ENCODE measurements at regions not wholly inside any gene's neighbourhood (a gene's known extent, or its start where the extent isn't known, plus 50 kb on each side); places are given as distances from the start of the nearest gene placed in this dataset.

- DNase-seq, result no peak
Observed at GRCh38 chr2:190785334-190785733, 95.3 kb upstream of the GLS start.

- DNase-seq, result no peak
Observed at GRCh38 chr2:190786404-190787166, 94.0 kb upstream of the GLS start.

- no peak for DNase-seq
Observed at GRCh38 chr2:190787743-190788235, 92.8 kb upstream of the GLS start.

- DNase-seq, result no peak
Observed at GRCh38 chr2:190789074-190790004, 91.3 kb upstream of the GLS start.

- no peak for DNase-seq
Observed at GRCh38 chr2:190791347-190791975, 89.2 kb upstream of the GLS start.

GRCh38 chr2:190791976-190792575 lies 88.5 kb upstream of the GLS start:
- DNase-seq, result no peak

- no peak for DNase-seq
Observed at GRCh38 chr2:190792956-190793888, 87.4 kb upstream of the GLS start.

GRCh38 chr2:190794377-190794776 lies 86.2 kb upstream of the GLS start:
- DNase-seq, result no peak

- no peak for DNase-seq
Observed at GRCh38 chr2:190794790-190795189, 85.8 kb upstream of the GLS start.

GRCh38 chr2:190795686-190796085 lies 84.9 kb upstream of the GLS start:
- no peak for DNase-seq

GRCh38 chr2:190799999-190800398 lies 80.6 kb upstream of the GLS start:
- DNase-seq, result no peak

GRCh38 chr2:190800528-190800927 lies 80.1 kb upstream of the GLS start:
- no peak for DNase-seq

- DNase-seq, result peak; percentile 40
Observed at GRCh38 chr2:190802129-190802528, 78.5 kb upstream of the GLS start.

- DNase-seq, result no peak
Observed at GRCh38 chr2:190802626-190803209, 77.9 kb upstream of the GLS start.

GRCh38 chr2:190804182-190804795 lies 76.3 kb upstream of the GLS start:
- no peak for DNase-seq

GRCh38 chr2:190805126-190805525 lies 75.5 kb upstream of the GLS start:
- DNase-seq, result no peak

GRCh38 chr2:190805843-190806242 lies 74.8 kb upstream of the GLS start:
- no peak for DNase-seq

- DNase-seq, result no peak
Observed at GRCh38 chr2:190807886-190808285, 72.7 kb upstream of the GLS start.

- DNase-seq, result no peak
Observed at GRCh38 chr2:190809139-190809764, 71.4 kb upstream of the GLS start.

- DNase-seq, result no peak
Observed at GRCh38 chr2:190809876-190810525, 70.6 kb upstream of the GLS start.
